ENCODE measurements at regions not wholly inside any gene's neighbourhood (a gene's known extent, or its start where the extent isn't known, plus 50 kb on each side); places are given as distances from the start of the nearest gene placed in this dataset.

GRCh38 chr5:93810780-93811179 is 69.4 kb upstream of the POU5F2 start:
- H3K4me1 ChIP-seq (ENCODE audit: insufficient read depth, low read length) = no peaks in the 10 kb centered on the region
- no peaks in the 10 kb centered on the region for H3K9me3 ChIP-seq (ENCODE audit: insufficient read depth, low read length, severe bottlenecking)
- no peak overlapping the region for H3K9ac ChIP-seq (ENCODE audit: low read depth, low read length)
- no peak for TF ChIP-seq CTCF (IDR thresholded peaks at IDR 0.05; ENCODE audit: borderline replicate concordance, extremely low read depth, low read length, poor library complexity, severe bottlenecking)
- TF ChIP-seq EZH2 (IDR thresholded peaks at IDR 0.05; ENCODE audit: borderline replicate concordance, low read depth, low read length, severe bottlenecking) = no peak
- ATAC-seq (ENCODE audit: insufficient read depth, low read depth) = no peak
- no peaks in the 10 kb centered on the region for H3K79me2 ChIP-seq (ENCODE audit: insufficient read depth, low read length)
- no peak overlapping the region for H3K4me2 ChIP-seq (ENCODE audit: insufficient read depth, low read length)
- H3K36me3 ChIP-seq (ENCODE audit: insufficient read depth, low read length) = no peaks in the 10 kb centered on the region
- no peak overlapping the region for H3K4me3 ChIP-seq (ENCODE audit: low read depth in 1 of 2, low read length in 2 of 2)
- no peaks in the 10 kb centered on the region for H3K27me3 ChIP-seq (ENCODE audit: insufficient read depth, low read length, poor library complexity)
- H4K20me1 ChIP-seq (ENCODE audit: insufficient read depth, low read length) = no peaks in the 10 kb centered on the region
- no peak for DNase-seq
- H2AFZ ChIP-seq (ENCODE audit: low read depth, low read length) = no peak overlapping the region
- H3K27ac ChIP-seq (ENCODE audit: low read length) = no peak overlapping the region

- ATAC-seq (ENCODE audit: insufficient read depth, low read depth) = no peak
- H3K4me3 ChIP-seq (ENCODE audit: low read depth in 1 of 2, low read length in 2 of 2) = no peak overlapping the region
- no peak overlapping the region for H3K4me2 ChIP-seq (ENCODE audit: insufficient read depth, low read length)
- DNase-seq = no peak
- no peaks in the 10 kb centered on the region for H4K20me1 ChIP-seq (ENCODE audit: insufficient read depth, low read length)
- no peaks in the 10 kb centered on the region for H3K36me3 ChIP-seq (ENCODE audit: insufficient read depth, low read length)
- no peaks in the 10 kb centered on the region for H3K79me2 ChIP-seq (ENCODE audit: insufficient read depth, low read length)
- no peaks in the 10 kb centered on the region for H3K27me3 ChIP-seq (ENCODE audit: insufficient read depth, low read length, poor library complexity)
- H3K4me1 ChIP-seq (ENCODE audit: insufficient read depth, low read length) = no peaks in the 10 kb centered on the region
- no peaks in the 10 kb centered on the region for H3K9me3 ChIP-seq (ENCODE audit: insufficient read depth, low read length, severe bottlenecking)
- no peak overlapping the region for H2AFZ ChIP-seq (ENCODE audit: low read depth, low read length)
- TF ChIP-seq EZH2 (IDR thresholded peaks at IDR 0.05; ENCODE audit: borderline replicate concordance, low read depth, low read length, severe bottlenecking) (no peak), CTCF (IDR thresholded peaks at IDR 0.05; ENCODE audit: borderline replicate concordance, extremely low read depth, low read length, poor library complexity, severe bottlenecking) (no peak)
- no peak overlapping the region for H3K9ac ChIP-seq (ENCODE audit: low read depth, low read length)
- H3K27ac ChIP-seq (ENCODE audit: low read length) = no peak overlapping the region
Observed at GRCh38 chr5:93809430-93809829, 68.0 kb upstream of the POU5F2 start.

- DNase-seq (no peak), ATAC-seq (ENCODE audit: insufficient read depth, low read depth) (no peak)
- Histone ChIP-seq H3K79me2 (ENCODE audit: insufficient read depth, low read length) (no peaks in the 10 kb centered on the region), H3K27ac (ENCODE audit: low read length) (no peak overlapping the region), H3K4me3 (ENCODE audit: low read depth in 1 of 2, low read length in 2 of 2) (no peak overlapping the region), H3K4me1 (ENCODE audit: insufficient read depth, low read length) (no peaks in the 10 kb centered on the region), H3K9me3 (ENCODE audit: insufficient read depth, low read length, severe bottlenecking) (no peaks in the 10 kb centered on the region), H3K4me2 (ENCODE audit: insufficient read depth, low read length) (no peak overlapping the region), H4K20me1 (ENCODE audit: insufficient read depth, low read length) (no peaks in the 10 kb centered on the region), H3K36me3 (ENCODE audit: insufficient read depth, low read length) (no peaks in the 10 kb centered on the region), H2AFZ (ENCODE audit: low read depth, low read length) (no peak overlapping the region), H3K27me3 (ENCODE audit: insufficient read depth, low read length, poor library complexity) (no peaks in the 10 kb centered on the region), H3K9ac (ENCODE audit: low read depth, low read length) (no peak overlapping the region)
- no peak for TF ChIP-seq CTCF (IDR thresholded peaks at IDR 0.05; ENCODE audit: borderline replicate concordance, extremely low read depth, low read length, poor library complexity, severe bottlenecking)
- no peak for TF ChIP-seq EZH2 (IDR thresholded peaks at IDR 0.05; ENCODE audit: borderline replicate concordance, low read depth, low read length, severe bottlenecking)
Observed at GRCh38 chr5:93807846-93808245, 66.4 kb upstream of the POU5F2 start.
